CD4-positive, alpha-beta T cell treated with Interleukin-6 for 4 hours (primary cell): ENCODE measurements at regions not wholly inside any gene's neighbourhood (a gene's known extent, or its start where the extent isn't known, plus 50 kb on each side); places are given as distances from the start of the nearest gene placed in this dataset.
"Not testable (repeated sequence)": the region's sequence is repeated elsewhere in the genome, so short reads cannot be mapped to it uniquely, and the experiment has no call there.

Experiments
- DNase-seq: peaks from one replicate; pipeline ENCODE4 v3.0.0-alpha.2; 2020; ENCODE audit warnings: mixed read lengths

DNA sequence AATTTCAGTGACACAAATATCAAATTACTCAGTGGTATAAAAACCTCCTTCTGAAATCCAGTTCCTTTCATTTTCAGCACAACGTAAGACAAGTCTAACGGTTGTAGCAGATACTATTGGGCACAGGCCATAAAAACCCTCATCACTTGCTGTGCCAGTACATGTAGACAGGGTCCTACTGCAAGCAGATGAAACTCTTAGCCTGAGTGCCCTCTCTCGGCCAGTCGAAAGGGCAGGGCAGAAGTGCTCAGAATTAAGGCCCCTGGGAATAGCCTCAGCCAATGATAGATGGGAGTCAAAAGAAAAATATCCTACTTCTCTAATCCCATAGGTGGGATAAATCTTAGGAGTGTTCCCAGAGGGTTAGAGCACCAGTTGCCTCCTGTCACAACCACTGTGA lies 168.5 kb upstream of the FER start:
- DNase-seq, result no peak

DNA sequence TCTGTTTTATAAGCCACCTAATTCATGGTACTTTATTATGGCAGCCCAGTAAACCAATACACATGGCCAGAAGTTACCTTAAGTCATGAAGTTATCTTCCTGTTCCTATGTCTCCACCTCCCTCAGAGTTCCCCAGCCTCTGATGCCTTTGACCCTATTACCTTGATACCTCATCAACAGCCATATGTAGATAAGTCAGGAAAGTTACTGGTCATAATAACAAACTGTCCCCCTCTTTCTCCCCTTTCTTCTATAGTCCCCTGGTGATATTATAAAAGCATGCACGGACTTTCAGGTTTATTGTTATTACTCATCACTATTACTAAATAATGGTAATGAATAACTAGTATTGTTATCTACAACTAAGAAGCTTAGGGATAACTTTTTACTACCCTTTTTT lies 168.9 kb upstream of the FER start:
- no peak for DNase-seq

DNA sequence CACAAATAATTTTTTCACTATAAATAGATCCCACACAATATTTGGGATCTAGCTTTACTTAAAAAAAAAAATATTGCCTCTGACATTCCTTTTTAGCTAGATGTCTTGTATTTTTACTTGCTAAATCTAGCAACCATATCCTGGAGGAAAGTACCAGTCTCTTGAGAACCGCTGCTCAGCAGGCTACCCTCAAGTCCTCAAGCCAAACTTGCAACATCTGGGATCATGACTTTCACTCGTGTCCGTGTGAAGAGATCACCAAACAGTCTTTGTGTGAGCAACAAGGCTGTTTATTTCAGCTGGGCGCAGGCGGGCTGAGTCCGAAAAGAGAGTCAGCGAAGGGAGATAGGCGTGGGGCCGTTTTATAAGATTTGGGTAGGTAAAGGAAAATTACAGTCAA lies 180.3 kb upstream of the FER start:
- no peak for DNase-seq

DNA sequence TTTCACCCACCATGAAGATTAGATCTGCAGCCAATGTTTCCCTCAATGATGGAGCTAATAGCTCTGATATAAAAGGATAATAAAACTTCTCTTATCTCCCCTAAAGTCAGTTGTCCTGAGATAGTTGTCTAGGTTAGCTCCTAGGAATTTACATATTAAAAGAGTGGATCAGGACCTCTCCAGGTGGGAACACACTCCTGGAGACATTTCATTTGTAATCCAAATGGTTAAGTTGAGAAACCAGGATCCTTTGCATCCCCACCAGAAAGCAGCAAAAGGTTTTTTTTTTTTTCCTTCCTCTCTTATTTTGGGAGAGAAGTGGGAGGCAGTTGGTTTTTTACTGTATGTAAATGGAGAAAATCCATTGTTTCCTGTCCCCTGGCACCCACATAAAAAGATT lies 182.5 kb upstream of the FBXL17 start:
- DNase-seq, result no peak

DNA sequence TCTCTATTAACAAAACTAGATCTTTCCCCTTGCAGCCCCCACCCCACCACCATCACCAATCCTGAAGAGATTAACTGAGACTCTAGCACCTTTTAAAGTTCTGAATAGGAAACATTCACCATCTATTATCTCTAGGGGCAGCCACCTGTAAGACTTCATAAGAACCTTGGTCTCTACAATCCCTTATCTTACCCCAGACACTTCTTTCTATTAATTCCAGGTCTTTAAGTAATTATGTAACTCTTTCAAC lies 180.2 kb upstream of the FBXL17 start:
- no peak for DNase-seq

DNA sequence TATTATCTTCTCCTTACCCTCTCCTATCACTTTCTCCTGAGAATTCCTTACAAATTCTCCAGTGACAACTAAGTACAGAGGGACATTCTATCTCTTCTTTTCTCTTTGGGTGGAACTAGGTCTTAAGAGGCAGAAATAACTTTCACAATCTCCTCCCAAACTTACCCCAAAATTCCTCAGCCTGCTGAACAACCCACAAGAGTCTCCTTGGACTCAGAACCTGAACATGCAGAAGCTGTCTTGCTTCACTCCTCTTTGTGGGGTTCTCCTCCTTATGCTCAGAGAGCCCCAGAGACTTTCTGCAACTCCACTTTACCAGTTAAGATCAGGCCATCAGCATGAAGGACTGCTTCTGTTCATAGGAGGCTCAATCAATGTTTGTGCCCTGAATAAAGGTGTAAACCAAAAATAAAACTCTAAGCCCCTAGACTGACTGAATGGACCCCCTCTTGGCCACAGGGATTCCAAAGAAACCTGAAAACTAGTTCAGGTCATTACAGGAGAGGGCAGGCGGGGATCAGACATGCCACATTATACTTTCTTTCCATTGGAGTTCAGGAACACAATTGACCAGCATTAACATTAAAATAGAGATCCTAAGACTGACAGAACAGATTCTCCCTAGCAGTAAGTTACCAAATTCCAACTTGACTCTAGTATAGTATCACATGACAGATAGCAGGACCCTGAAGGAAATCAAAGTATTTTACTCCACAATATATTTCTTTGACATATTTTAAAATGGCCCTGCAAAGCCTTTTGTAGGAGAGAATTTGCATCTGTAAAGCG lies 179.7 kb upstream of the FBXL17 start:
- no peak for DNase-seq

DNA sequence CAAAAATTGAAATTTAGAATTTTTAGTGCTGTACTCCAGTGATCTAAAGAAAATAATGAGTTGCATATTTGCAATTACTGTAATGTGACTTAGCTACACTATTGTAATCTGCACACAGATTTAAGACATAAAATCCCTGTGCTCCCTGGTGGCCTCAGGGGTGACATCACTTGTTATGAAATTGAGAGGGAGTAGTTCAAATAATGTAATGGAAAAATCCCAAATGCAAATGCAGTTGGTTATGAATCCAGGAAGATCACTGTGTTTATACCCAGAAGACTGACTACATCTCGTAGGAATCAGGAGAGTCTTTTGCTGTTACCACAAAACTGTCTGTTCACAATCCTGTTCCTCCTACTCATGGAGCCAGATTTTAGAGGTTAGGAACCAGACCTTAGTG lies 178.7 kb upstream of the FBXL17 start:
- no peak for DNase-seq

DNA sequence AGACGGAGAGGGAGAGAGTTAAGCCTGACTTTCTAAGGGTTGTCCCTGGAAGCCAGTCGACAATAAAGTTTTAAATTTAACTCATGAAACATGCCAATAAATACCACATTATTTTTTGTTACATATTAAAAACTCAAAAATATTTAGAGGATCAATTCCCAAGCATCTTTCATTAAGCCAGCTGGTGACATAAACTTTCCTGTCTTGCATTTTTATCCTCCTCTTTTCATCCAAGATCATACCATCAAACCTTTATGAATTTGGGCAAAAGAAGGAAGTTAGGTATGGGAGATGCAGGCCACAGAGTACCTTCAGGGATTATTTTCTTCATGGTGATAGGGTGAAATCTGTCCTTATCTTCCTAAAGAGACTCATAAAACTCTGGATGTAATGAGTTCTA lies 178.3 kb upstream of the FBXL17 start:
- no peak for DNase-seq

DNA sequence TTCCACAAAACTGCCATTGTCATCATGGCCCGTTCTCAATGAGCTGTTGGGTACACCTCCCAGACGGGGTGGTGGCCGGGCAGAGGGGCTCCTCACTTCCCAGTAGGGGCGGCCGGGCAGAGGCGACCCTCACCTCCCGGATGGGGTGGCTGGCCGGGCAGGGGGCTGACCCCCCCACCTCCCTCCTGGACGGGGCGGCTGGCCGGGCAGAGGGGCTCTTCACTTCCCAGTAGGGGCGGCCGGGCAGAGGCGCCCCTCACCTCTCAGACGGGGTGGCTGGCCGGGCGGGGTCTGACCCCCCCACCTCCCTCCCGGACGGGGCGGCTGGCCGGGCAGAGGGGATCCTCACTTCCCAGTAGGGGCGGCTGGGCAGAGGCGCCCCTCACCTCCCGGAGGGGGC lies 176.9 kb upstream of the FBXL17 start:
- DNase-seq, result not testable (repeated sequence)

DNA sequence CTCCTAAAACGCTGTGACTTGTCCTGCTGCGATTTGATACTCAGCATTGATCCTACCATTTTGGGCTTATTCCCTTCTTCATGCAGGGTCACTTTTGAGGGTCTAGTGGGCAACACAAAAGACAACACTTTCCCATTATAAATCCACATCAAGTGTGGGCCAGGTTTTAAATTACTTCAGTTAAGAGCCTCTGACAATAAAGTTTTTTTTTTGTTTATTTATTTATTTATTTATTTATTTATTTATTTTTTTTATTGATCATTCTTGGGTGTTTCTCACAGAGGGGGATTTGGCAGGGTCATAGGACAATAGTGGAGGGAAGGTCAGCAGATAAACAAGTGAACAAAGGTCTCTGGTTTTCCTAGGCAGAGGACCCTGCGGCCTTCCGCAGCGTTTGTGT lies 176.2 kb upstream of the FBXL17 start:
- not testable (repeated sequence) for DNase-seq

DNA sequence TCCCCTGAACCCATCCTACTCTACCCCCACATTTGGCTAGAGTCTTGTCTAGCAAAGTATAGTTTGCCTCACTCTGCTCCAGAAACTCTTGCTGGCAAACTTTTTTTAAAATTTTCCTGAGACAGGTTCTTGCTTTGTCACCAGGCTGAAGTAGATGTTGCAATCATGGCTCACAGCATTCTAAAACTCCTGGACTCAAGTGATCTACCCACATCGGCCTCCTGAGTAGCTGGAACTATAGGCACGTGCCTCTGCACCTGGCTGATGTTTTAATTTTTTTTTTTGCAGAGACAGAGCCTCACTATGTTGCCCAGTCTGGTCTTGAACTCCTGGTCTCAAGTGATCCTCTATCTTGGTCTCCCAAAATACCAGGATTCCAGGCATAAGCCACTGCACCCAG lies 175.8 kb upstream of the FBXL17 start:
- no peak for DNase-seq

DNA sequence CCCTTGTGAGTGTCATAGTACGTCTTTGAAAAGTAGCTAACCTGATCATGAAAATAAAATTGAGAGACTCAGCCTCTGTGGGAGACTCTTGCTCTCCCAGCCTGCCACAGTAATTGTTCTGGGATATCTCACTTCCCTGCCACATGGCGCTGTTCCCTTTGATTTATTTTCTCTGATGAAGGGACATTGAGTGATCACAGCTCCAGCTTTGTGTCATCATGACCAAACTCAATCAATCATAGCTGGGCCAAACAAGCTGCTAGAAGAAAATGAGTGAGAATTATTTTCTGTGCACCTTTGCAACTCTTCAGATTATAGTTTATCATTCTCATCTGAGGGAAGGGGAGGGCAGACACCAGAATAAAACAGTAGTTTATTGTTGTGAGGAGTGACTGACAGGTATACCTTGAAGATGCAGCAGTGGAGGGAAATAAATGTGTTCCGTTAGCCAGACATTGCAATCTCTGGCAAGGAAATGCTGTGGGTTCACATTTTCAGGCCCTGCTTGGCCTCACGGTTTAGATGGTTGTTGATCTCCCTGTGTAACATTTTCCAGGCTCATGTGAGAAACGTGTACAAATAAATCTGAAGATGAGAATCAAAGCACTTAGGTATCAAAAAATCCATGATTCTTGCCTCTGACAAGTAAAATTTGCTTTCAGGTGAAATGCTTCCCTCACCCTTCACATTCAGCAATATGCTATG lies 174.7 kb upstream of the FBXL17 start:
- no peak for DNase-seq

DNA sequence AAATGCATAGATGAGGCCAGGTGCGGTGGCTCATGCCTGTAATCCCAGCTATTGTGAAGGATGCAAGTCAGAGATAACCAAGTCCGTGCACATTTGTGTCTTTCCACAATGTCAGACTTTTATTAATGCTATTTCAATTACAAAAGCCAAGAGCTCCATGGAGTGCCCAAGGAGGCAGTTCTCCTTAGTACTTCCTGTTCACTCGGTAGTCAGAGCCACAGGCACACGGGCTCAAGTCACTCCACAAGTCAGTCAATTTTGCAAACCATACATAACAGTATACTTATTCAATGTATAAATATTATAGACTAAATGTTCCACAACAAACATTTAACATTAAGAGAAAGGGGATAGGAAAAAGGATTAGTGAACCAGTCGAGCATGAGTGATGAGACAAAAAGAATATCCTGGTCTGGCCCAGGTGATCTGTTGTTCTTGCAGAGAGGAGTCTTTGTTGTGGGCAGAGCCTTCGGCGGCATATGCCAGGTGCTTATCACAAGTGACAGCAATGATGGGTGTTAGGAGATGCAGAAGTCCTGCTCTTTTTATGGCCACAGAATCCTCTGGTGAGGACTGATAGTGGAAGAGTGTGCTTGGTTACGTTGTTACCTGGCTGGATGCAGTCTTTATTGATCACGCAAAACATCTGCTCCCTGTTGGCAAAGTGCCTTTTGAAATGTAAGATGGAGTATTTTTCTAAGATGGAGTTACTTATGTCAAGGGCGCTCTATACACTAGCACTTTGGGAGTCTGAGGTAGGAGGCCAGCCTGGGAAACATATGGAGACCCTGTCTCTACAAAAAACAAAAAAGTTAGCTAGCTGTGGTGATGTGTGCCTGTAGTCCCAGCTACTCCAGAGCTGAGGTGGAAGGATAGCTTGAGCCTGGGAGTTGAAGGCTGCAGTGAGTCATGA lies 167.0 kb upstream of the FBXL17 start:
- DNase-seq, result no peak

DNA sequence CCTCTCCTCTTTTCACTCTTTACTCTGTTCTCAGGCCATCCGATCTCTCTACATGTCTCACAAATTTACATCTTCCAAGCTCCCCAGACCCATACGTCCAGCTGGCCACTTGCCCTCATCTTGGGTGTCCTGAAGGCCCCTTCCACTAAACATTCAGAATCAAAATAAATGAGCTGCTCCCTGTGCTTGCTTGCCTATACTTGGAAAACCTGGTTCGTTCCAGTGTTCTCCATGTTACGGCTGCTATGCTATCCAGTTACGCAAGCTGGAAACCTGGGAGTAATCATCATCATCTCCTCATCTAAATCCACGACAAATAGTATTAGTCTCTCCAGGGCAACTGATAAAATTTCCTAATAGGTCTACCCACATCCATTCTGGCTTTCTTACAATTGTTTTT lies 165.0 kb upstream of the FBXL17 start:
- DNase-seq, result no peak

DNA sequence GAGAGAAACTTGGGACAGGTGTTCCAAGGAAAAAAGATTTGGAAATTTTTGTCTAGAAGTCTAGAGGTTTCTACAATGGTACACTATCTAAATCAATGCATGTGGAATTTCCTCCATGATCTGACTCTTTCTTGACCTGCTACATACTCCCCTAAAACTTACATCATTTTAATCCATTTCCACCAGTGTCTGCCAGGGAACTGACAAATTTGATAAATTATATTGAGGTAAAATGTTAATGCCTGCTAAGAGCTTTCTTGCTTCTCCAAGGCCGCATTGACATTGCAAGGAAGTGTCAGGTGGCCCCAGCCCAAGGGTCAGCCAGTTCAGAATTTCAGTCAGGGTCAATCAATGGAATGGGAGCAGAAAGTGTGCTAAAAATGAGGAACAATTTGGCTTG lies 163.4 kb upstream of the FBXL17 start:
- DNase-seq, result no peak

DNA sequence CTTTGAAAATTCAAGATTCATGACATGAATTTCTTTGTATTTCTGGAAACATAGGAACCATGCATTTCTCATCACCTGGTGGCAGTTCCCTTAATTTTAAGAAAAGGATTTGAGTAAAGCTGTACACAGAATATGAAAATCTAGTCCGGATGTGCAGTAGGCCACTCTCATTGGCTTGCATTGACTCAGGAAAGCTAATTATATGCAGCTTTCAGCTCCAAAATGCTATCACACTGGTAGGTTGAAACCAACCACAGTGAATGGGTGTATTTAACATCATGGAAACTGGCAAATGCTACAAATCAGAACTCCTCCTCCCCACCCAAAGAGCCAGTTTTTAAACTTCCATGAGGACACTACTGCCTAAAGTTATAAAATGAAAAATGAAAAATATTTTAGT lies 161.6 kb upstream of the FBXL17 start:
- DNase-seq, result no peak

DNA sequence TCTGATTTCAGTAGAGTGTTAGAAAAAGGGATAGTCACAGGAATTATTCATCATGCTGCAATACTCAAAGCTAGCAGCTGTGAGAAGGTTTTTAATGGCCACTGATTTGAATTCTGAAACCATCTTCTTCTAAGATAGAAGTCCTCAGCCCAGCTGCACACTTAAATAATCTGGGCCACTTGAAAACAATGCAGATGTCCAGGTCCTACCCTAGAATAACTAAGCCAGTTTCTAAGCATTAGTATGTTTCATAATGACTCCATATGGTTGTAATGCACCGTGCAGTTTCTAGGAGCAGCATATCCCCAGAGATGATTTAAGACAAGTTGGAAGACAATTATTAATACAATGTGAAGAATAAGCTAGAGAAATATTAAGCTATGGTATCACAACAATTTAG lies 159.9 kb upstream of the FBXL17 start:
- no peak for DNase-seq

DNA sequence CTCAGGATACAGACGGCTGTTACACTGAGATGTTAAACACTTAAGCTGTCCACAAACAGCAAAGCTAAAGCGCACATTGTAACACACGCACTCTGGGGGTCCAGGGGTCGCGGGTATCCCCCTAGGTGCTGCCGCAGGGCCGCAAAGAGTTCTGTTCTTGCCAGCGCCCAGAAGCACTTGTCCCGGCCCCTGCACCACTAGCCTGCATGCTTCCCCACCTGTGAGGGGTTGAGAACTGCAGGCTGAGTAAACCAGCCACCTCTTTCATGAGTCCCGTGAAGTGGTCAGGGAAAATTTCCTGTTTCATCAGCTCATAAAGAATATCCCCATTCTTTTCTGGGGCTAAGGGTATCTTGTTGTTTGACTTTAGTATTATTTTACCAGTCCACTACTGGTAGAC lies 154.4 kb upstream of the FBXL17 start:
- DNase-seq, result no peak

DNA sequence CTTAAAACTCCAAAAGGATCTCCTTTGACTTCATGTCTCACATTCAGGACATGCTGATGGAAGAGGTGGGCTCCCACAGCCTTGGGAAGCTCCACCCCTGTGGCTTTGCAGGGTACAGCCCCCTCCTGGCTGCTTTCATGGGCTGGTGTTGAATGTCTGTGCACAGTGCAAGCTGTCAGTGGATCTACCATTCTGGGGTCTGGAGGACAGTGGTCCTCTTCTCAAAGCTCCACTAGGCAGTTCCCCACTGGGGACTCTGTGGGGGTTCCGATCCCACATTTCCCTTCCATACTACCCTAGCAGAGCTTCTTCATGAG lies 150.2 kb upstream of the FBXL17 start:
- not testable (repeated sequence) for DNase-seq

DNA sequence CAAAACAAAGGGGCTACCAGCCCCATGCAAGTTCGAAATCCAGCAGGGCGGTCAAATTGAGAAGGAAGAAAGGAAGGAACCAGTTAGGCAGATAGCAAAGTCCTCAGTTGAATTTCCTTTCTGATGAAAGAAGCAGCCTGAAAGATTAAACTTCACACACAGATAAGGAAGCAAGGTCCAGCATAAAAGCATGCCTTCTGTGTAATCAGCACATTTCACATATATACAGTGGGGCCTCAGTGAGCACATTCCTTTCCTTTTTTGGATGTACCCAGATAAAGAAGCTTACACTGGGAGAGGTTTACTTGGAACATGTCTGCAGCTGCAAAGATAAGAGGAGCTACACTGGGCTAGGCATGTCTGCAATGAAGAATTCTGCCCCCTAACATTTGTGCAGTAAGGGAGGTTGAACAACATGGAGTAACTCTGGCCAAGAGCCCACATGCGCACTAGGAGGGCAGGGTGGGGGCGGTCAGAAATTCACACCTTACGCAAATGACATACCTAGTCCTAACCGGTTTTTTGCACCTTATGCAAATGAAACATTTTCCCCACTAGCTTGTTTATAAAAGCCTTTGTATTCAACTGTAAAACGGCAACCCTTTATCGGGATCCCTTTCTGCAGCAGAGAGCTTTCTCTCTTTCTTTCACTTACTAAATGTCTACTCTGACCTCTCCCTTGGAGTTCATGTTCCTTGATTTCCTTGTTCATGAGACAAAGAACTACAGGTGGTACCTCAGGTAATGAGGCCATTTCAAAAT lies 149.7 kb upstream of the FBXL17 start:
- DNase-seq, result no peak

DNA sequence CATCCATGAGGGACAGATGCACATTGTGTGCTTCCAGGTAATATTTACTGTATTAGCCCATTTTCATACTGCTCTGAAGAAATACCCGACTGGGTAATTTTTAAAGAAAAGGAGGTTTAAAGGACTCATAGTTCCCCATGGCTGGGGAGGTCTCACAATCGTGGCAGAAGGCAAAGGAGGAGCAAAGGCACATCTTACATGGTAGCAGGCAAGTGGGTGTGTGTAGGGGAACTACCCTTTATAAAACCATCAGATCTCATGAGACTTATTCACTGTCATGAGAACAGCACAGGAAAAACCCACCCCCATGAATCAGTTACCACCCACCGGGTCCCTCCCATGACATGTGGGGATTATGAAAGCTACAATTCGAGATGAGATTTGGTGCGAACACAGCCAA lies 148.8 kb upstream of the FBXL17 start:
- no peak for DNase-seq

DNA sequence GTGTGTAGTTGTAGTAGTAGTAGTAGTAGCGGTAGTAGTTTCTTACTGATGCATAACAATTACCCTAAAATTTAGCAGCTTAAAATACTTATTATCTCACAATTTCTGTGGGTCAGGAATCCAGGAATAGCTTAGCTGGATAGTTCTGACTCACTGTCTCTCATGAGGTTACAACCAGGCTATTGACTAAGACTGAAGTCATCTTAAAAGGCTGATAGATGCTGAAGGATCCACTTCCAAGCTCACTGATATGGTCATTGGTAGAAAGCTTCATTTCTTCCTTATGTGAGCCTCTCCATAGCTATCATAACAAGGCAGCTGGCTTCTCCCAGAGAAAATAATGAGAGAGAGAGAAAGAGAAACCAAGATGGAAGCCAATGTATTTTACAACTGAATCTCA lies 147.5 kb upstream of the FBXL17 start:
- no peak for DNase-seq

DNA sequence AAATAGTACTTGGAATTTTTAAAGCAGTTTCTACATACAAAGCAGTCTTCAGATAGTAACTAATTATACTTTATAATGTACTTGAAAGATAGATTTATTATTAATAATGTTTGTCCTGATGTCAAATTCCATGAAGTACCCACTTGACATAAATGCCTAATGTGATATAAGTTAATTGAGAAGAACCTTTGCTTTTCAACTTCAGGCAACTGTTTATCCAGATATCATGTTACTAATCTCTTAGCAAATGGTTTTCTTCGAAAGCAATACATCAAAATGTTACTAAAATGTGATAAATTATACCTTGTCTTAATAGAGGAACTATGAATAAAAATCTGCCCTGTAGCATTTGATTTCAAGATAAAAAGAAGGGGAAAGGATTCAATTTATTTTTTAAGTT lies 146.8 kb upstream of the FBXL17 start:
- no peak for DNase-seq
